GM12865 (cell line): ENCODE measurements at regions not wholly inside any gene's neighbourhood (a gene's known extent, or its start where the extent isn't known, plus 50 kb on each side); places are given as distances from the start of the nearest gene placed in this dataset.
A peak's percentile ranks its signal among the peaks of the same experiment; 100 is the strongest.
"Not testable (repeated sequence)": the region's sequence is repeated elsewhere in the genome, so short reads cannot be mapped to it uniquely, and the experiment has no call there.

Experiments
- DNase-seq: peaks from one replicate; pipeline ENCODE4 v3.0.0; 2010; ENCODE audit warnings: low read depth
- H3K4me3 ChIP-seq: 2 replicates; pipeline ENCODE4 v1.5.1; 2011; ENCODE audit warnings: mild to moderate bottlenecking, low read depth, low read length, control low read depth
- CTCF ChIP-seq: IDR thresholded peaks from 2 replicates; pipeline ENCODE4 v1.5.1; 2011; ENCODE audit warnings: low read length, control low read depth, low read depth, inconsistent platforms; ENCODE audit not compliant: insufficient read depth; ENCODE audit errors: missing control alignments

DNA sequence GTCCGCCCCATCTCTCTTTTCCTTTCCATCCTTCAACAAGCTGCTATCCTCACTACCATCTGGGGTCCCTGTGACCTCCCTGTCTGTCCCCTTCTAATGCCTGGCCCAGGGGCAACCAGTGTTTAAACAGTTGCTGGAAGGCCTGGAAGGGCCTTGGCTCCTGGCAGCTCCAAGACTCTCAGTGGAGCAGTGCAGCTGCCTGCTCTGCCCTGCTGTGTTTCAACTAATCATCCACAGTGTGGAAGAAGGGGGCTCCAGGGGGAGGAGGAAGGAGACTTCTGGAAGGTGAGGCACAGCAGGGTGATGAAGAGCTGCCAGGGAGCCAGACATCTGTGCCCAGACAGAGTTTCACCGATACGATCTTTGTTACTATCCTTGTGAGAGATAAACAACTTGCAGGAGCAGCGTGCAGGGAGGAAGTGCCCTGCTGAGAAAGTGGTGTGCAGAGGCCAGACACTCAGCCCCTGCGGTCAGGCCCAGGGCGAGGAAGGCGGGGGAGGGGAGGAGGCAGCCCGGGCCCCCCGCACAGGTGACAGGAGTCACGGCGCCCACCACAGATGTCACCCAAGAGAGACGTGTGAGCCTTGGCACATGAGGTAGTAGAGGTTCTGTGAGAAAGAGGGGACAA, 1061.8 kb downstream of the BCL11B start:
- peak; percentile 60 for DNase-seq
- TF ChIP-seq CTCF, result no peak

DNA sequence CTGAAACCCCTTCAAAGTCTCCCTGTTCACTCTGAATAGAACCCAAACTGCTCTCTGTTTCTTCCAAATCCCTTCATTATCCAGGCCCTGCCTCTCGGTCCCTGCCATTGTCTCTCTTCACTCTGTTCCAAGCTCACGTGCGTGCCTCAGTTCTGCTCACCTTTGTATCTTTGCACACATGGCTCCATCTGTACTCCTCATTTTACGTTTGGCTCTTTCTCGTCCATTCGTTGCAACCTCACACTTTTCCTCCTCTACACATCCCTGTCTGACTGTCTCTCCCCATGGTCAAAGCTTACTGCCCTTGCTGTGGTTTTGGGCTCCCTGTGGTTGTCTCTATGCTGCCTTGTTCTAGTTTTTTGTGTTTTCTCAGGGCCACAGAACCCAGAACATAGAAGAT, 1054.5 kb downstream of the BCL11B start:
- TF ChIP-seq CTCF, result no peak
- no peak for DNase-seq
- H3K4me3 ChIP-seq, result no peak overlapping the region

More for the DNA sequence above, 1061.8 kb downstream of the BCL11B start:
- H3K4me3 ChIP-seq, result peak overlapping the region; percentile 4; the same call in 1 of the 2 replicates

- DNase-seq, result no peak
- H3K4me3 ChIP-seq, result no peak overlapping the region
- TF ChIP-seq CTCF, result no peak
These were observed 1053.8 kb downstream of the BCL11B start for GRCh38 chr14:98218218-98218617.

DNA sequence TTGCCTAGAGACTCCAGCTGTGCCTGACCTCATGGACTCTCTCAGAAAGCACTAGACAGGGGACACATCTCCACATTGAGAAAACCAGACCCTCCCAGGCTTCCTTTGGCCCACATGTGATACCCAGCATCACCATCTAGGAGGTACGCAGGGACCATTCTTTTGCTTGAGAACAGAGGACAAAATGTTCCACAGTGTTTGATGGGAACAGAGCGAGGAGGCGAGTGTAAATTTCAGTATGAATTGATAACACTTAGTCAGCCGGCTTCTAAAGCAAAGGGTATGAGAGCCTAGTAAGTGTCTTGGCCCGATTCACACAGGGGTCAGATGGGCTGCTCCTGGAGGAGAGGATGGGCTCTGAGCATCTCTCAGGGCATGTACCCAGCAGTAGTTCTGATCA, 1052.4 kb downstream of the BCL11B start:
- TF ChIP-seq CTCF, result no peak
- no peak overlapping the region for H3K4me3 ChIP-seq

DNA sequence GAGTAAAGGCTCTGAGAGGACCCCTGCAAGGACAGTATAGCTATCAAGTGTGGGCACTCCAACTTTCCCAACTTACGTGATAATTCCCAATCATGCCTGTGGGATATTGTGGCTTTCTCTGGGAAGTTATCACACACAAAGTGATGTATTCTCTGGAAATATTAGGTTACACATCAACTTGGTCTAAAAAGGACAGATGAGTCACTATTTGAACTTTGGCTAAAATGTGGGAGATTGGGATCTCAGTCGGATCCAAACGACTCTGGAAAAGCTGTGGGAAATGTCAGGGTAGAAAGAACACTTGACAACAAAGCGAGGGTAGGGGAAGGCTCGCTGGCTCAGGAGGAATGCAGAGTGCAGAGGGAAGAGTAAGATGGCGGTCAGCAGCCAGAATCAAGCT, 1048.9 kb downstream of the BCL11B start:
- H3K4me3 ChIP-seq, result no peak overlapping the region
- no peak for TF ChIP-seq CTCF
- no peak for DNase-seq

More for the DNA sequence above, 1052.4 kb downstream of the BCL11B start:
- no peak for DNase-seq

- not testable (repeated sequence) for DNase-seq
These were observed 1048.3 kb downstream of the BCL11B start for GRCh38 chr14:98223710-98224109.

DNA sequence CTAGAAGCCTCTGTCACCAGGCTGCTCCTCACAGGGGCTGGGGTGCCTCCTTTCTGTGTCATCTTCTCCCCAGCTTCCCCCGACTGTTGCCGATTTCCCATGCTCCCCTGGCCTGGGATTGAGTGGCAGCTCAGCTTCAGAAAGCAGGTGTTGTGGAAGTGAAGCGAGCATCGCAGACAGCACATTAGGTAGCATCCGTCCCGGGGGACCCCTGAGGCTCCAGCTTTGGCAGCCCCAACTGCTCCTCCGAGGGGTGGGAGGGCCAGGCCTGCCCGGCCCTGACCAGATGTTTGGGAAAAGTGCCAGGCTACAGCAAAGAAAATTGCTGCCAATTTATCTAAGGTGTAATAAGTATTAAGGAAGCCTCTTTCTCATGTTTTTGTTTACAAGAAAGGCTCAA, 1045.6 kb downstream of the BCL11B start:
- no peak for DNase-seq
- H3K4me3 ChIP-seq, result no peak overlapping the region
- TF ChIP-seq CTCF, result no peak

More at GRCh38 chr14:98223710-98224109, 1048.3 kb downstream of the BCL11B start:
- not testable (repeated sequence) for H3K4me3 ChIP-seq
